Suppressor macrophage treated with lipopolysaccharide for 4 hours (primary cell): ENCODE measurements at regions not wholly inside any gene's neighbourhood (a gene's known extent, or its start where the extent isn't known, plus 50 kb on each side); places are given as distances from the start of the nearest gene placed in this dataset.

Experiments
- DNase-seq: peaks from one replicate; pipeline ENCODE4 v3.0.0-alpha.2; 2020

GRCh38 chr11:91854171-91854570, 370.4 kb upstream of the FAT3 start:
- DNase-seq: no peak

DNA sequence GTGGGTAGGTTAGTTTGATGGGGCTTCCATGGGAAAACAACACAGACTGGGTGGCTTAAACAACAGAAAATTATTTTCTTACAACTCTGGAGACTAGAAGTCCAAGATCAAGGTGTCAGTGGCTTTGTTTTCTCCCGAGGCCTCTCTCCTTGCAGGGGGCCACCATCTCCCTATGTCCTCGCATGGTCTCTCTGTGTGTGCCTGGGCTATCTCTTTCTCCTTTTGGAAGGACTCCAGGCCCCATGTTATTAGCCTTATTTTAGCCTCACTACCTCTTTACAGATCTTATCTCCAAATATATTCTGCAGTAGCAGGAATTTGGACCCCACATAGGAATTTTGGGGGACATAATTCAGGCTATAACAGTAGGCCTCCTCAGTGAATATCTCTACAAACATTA, 372.7 kb upstream of the FAT3 start:
- DNase-seq: no peak

DNA sequence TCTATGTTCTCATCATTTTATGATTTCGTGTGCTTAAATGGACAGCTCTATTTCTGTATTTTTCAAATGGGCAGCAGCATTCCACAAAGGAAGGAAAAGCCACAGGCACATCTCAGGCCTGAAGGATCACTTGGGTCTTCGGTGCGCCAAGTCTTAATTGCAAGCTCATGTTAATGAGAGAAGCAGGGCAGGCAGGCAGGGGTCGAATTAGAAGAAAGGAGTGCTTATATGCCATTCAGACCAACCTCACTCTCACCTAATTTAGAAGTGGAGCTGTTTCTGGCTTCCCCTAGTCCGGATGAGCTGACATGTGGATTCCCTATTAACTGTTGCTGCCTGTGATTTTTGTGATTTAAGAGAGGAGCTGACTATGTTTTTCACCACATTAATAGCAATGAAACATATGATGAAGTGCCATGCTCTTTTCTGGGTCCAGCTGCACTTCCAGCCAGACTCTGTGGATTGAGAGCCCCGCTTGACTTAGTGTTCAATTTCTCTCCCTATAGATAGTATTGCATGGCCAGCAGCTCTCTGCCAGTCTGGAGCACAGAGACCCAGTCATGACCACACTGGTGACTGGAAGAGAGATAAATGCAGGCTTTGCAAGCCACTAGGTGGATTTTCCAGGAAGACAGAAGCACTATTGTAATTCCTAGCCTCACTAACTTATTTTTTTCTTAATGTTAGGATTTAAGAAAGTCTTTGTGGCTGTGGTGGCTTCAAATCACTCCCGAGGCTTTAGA, 373.9 kb upstream of the FAT3 start:
- no peak for DNase-seq

GRCh38 chr11:91850021-91850420, 374.6 kb upstream of the FAT3 start:
- DNase-seq: no peak

GRCh38 chr11:91846649-91847048, 378.0 kb upstream of the FAT3 start:
- no peak for DNase-seq

- DNase-seq: no peak
Measured at GRCh38 chr11:91846002-91846401, 378.6 kb upstream of the FAT3 start.

DNA sequence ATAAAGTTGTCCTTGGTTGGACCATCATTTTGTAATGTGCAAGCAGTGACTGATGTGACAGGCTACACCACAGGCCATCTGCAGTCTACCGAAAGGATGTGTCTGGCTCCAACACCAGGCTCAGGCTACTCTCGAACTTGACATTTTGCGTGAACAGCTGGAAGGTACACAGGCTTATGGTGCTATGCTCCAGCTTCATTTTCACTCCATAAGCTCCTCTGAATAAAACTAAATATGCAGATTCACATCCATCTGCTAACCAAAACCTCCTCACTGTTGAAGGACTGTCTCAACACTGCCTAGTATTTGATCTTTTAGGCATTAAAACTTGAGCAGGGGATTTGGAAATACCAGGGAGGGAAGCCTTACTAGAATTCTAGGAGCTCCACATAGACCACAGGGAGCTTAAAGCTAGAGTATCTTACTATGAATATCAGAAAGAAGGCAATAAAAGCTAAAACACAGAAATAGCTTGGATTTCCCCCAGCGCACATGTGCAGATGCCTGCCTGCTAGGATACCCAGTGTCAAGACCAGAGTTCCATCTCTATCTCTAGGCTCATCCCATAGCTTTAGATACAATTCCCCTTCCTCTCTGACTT, 383.9 kb upstream of the FAT3 start:
- no peak for DNase-seq

DNA sequence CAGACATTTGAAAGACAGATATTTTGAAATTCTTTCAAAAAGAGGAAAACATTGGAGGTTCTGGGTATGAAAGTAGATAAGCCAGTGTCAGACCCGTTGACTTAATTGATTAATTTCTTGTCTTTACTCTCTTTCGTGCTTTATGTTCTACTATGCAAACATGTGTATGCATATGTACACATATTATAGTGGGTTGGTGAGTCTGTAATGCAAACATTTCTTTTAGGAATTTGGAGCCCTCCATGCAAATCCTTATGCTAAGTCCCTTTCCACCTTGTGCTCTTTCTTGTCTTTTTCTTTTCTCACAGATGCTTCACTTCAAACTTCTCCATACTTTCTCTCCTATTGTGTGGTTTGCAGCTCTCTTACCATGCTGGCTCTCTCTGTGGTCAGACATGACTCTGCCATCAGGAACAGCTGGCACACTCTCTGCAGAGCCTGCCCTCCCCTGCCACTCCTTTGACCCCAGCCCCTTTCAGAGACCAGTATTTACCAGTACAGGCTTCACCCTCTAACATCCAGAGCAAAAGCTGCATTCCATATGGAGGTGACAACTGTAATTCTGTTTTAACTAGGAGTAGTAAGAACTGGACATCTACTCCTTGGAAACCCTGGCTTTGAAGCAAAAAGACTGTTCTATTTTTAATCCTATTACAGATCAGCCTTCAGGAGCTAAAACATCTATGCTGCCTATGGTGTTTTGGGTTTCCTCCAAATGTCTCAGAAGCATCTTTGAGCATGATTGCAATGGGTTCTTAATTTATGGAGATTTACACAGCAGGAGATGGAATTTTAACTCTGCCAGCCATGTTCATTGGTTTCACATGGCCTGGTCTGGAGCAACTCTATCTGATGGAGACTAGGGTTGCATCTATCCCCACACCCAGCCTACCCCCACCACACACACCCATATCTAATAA, 386.9 kb upstream of the FAT3 start:
- no peak for DNase-seq

DNA sequence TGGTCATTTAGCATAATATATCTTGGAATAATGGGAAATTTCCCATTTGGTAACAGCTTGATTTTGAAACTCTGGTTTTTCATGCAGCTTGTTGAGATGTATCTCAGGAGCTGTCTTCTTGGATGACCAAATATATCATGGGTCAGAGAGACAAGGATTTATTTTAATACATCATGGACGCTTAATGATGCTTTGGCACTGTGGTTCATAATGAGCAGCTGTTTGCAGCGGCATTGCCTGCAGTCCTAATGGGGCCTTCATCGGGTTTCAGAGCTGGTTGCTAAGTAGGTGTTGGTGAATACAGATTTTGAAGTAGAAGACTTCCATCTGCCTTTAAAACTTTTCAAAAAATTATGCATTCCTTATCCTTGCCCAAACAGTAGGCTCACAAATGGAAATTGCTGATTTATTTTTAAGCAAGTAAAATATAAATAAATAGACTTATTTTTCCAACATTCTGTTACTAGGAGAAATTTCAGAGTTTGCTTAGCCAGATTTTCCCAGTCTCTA, 389.5 kb upstream of the FAT3 start:
- no peak for DNase-seq

GRCh38 chr11:91828901-91829300, 395.7 kb upstream of the FAT3 start:
- DNase-seq: no peak

- no peak for DNase-seq
Measured at GRCh38 chr11:91825777-91826176, 398.8 kb upstream of the FAT3 start.

DNA sequence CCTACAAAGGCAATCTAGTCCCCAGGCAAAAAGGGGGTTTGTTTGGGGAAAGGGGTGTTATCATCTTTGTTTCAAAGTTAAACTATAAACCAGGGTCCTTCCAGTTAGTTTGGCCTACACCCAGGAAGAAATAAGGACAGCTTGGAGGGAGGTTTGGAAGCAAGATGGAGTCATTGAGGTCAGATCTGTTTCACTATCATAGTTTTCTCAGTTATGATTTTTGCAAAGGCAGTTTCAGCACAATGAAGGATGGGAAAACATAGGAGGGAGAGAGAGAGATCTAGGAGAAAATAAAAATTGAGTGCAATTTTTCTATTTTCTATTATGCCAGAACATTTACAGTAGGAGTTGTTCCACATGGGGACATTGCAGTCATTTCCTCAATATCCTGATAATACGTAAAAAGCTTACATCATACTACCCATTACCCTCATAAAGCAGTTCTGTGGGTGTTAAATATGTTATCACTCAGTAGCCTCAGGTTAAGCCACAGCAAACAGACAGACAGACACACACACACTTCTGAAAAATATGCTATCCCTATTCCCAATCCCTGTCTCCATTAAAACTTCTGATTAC, 401.3 kb upstream of the FAT3 start:
- no peak for DNase-seq

- DNase-seq: no peak
Measured at GRCh38 chr11:91822805-91823204, 401.8 kb upstream of the FAT3 start.

DNA sequence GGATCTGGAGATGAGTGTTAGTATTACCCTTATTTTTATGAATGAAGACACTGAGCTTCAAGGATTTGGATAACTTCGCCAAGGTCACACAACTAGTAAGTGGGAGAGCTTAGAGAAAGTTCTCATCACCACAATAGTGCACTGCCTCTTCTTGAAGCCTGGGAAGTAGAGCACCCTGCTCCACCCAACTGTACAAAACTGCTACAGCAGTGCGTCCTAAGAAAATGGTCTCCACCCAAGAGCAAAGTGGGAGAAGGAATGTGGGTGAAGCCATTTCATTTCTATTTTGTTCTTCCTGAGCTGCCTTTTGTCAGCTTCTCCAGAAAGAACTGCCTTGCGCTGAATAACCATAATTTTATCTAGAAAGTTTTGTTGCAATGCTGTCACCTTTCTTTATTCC, 403.9 kb upstream of the FAT3 start:
- DNase-seq: no peak

- no peak for DNase-seq
Measured at GRCh38 chr11:91819777-91820176, 404.8 kb upstream of the FAT3 start.

- DNase-seq: no peak
Measured at GRCh38 chr11:91819195-91819594, 405.4 kb upstream of the FAT3 start.

GRCh38 chr11:91817996-91818395, 406.6 kb upstream of the FAT3 start:
- no peak for DNase-seq

- no peak for DNase-seq
Measured at GRCh38 chr11:91813263-91813662, 411.4 kb upstream of the FAT3 start.

- DNase-seq: no peak
Measured at GRCh38 chr11:91810871-91811270, 413.7 kb upstream of the FAT3 start.

- DNase-seq: no peak
Measured at GRCh38 chr11:91805293-91805692, 419.3 kb upstream of the FAT3 start.

- no peak for DNase-seq
Measured at GRCh38 chr11:91804042-91804441, 420.6 kb upstream of the FAT3 start.

DNA sequence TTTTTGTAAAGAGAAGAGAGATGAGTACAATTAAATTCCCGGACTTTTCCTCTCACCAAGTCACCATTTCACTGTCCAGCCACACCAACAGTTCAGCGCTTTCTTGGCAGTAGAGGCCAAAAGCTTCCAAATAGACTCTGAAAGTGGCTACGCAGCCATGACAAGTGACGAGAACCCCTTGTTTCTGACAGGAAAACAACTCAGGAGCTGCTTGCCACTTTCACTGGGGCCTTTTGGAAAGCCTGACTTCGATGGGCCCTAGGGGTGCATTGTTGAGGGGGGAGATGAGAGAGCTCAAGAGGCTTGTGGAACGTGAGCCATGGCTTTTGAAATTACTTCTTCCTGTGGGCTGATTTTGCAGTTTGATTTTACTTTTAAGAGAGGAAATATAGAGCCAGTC, 422.1 kb upstream of the FAT3 start:
- no peak for DNase-seq

- no peak for DNase-seq
Measured at GRCh38 chr11:91800208-91800914, 424.3 kb upstream of the FAT3 start.
